Endothelial cell of umbilical vein (primary cell): ENCODE measurements at regions not wholly inside any gene's neighbourhood (a gene's known extent, or its start where the extent isn't known, plus 50 kb on each side); places are given as distances from the start of the nearest gene placed in this dataset.

Source experiments
- CTCF ChIP-seq, 2 donors: IDR thresholded peaks; 1 replicate in 1 of 2; 2 replicates in 1 of 2; pipeline ENCODE4 v1.5.1; 2011; ENCODE audit warnings: low read length in 2 of 2, mild to moderate bottlenecking in 2 of 2, moderate library complexity in 2 of 2, control low read depth in 1 of 2, inconsistent platforms in 1 of 2, low read depth in 1 of 2; ENCODE audit not compliant: insufficient read depth in 1 of 2; ENCODE audit errors: extremely low read depth in 1 of 2
- EZH2 ChIP-seq: IDR thresholded peaks from 2 replicates; pipeline ENCODE4 v1.6.1; 2012; ENCODE audit warnings: borderline replicate concordance, low read depth, mild to moderate bottlenecking, moderate library complexity, low read length, inconsistent platforms; ENCODE audit not compliant: severe bottlenecking
- JUN ChIP-seq: IDR thresholded peaks from 2 replicates; pipeline ENCODE4 v1.6.1; 2011; ENCODE audit warnings: borderline replicate concordance, low read depth; ENCODE audit not compliant: insufficient read length, insufficient read depth
- MAX ChIP-seq: IDR thresholded peaks from 2 replicates; pipeline ENCODE4 v1.6.1; 2011; ENCODE audit not compliant: insufficient read depth, insufficient read length
- POLR2A ChIP-seq: IDR thresholded peaks from 2 replicates; pipeline ENCODE4 v1.6.1; 2012; ENCODE audit warnings: low read depth, mild to moderate bottlenecking, control low read depth, low read length
- POLR2AphosphoS5 ChIP-seq: IDR thresholded peaks from 2 replicates; pipeline ENCODE4 v1.6.1; 2012; ENCODE audit warnings: low read depth, mild to moderate bottlenecking, control low read depth, low read length, moderate library complexity; ENCODE audit not compliant: insufficient read depth

GRCh38 chr1:209375671-209376365 is 207.7 kb upstream of the CAMK1G start:
- TF ChIP-seq JUN: no peak
- TF ChIP-seq CTCF (IDR thresholded peaks at IDR 0.05; ENCODE audit: extremely low read depth in 1 of 2, insufficient read depth in 1 of 2, low read depth in 1 of 2, low read length in 2 of 2): no peak
- no peak for TF ChIP-seq POLR2AphosphoS5
- TF ChIP-seq MAX: no peak
- no peak for TF ChIP-seq POLR2A
- TF ChIP-seq EZH2: no peak
